Esophagus squamous epithelium (tissue), 5 donors: ENCODE measurements at regions not wholly inside any gene's neighbourhood (a gene's known extent, or its start where the extent isn't known, plus 50 kb on each side); places are given as distances from the start of the nearest gene placed in this dataset.
A peak's percentile ranks its signal among the peaks of the same experiment; 100 is the strongest.

ENCODE experiments used
- DNase-seq: peaks from one replicate; lab custom pipeline; 2025; lab: John Stamatoyannopoulos, UW
- H3K27ac ChIP-seq, 4 donors: fragments of 200-600 bp; sonication (generic); one replicate each; pipeline ENCODE4 v1.5.1; 2016 to 2019; ENCODE audit warnings: mild to moderate bottlenecking in 1 of 4
- H3K27me3 ChIP-seq, 4 donors: fragments of 200-600 bp; sonication (generic); 1 replicate in 3 of 4; 2 replicates in 1 of 4; pipeline versions ENCODE4 v1.5.1 to v1.6.0; 2017 to 2021; ENCODE audit warnings: antibody characterized with exemption in 1 of 4
- H3K36me3 ChIP-seq, 3 donors: fragments of 200-600 bp; sonication (generic); one replicate each; pipeline ENCODE4 v1.5.1; 2016 to 2019
- H3K4me1 ChIP-seq, 3 donors: fragments of 200-600 bp; sonication (generic); one replicate each; pipeline ENCODE4 v1.5.1; 2017 to 2019
- H3K4me3 ChIP-seq, 4 donors: fragments of 200-600 bp; sonication (generic); 1 replicate in 3 of 4; 2 replicates in 1 of 4; pipeline ENCODE4 v1.5.1; 2016 to 2019; ENCODE audit warnings: mild to moderate bottlenecking in 2 of 4, moderate library complexity in 1 of 4
- H3K9me3 ChIP-seq, 3 donors: fragments of 200-600 bp; sonication (generic); one replicate each; pipeline ENCODE4 v1.5.1; 2016 to 2019
- CTCF ChIP-seq, 6 experiments: fragments of 450-650 bp in 4 of 6; fragments of 200-600 bp in 2 of 6; sonication (generic) in 2 of 6; IDR thresholded peaks; one replicate each; pipeline ENCODE4 v1.5.1; 2016 to 2019; ENCODE audit warnings: antibody characterized with exemption in 6 of 6, mild to moderate bottlenecking in 4 of 6, moderate library complexity in 4 of 6
- POLR2A ChIP-seq, 4 donors: fragments of 450-650 bp; IDR thresholded peaks; one replicate each; pipeline ENCODE4 v1.6.1; 2017; ENCODE audit warnings: antibody characterized with exemption in 4 of 4, mild to moderate bottlenecking in 4 of 4, moderate library complexity in 3 of 4
- WGBS, 2 donors: methylation state at CpG; one replicate each; pipeline ENCODE4 v1.1.5; 2018; 5-methylcytosine and 5-hydroxymethylcytosine counted together
- intact Hi-C: fragments of 100-400 bp; cut with DNase I; formaldehyde crosslinking; loops from one replicate; pipeline ENCODE4 v1.15.0; 2022
- donor health status: DM: yes; HTN: yes; CAD: no.

- H3K27ac ChIP-seq: no peak overlapping the region
- peaks cover 0 to 4% (median 0%) of the 10 kb centered on the region in 4 donors for H3K27me3 ChIP-seq
- 50 to 87% methylated on average over 2 of the region's 2 CpGs for WGBS, 2 donors
- no peak overlapping the region for H3K4me3 ChIP-seq
- no peak for DNase-seq
- intact Hi-C loops: no loop called here
- TF ChIP-seq POLR2A (IDR thresholded peaks at IDR 0.05) (no peak), CTCF (IDR thresholded peaks at IDR 0.05) (no peak)
- no peaks in the 10 kb centered on the region for H3K4me1 ChIP-seq
- H3K9me3 ChIP-seq: no peaks in the 10 kb centered on the region
- H3K36me3 ChIP-seq: no peaks in the 10 kb centered on the region
Observed at GRCh38 chr6:8990075-8990474, 554.7 kb upstream of the SLC35B3 start.

- peak; percentile 67 to 96 (median 90) for TF ChIP-seq CTCF (IDR thresholded peaks at IDR 0.05)
- no peak for TF ChIP-seq POLR2A (IDR thresholded peaks at IDR 0.05)
- no peaks in the 10 kb centered on the region for H3K36me3 ChIP-seq
- no peak for DNase-seq
- no peaks in the 10 kb centered on the region for H3K9me3 ChIP-seq
- peaks cover 0 to 4% (median 0%) of the 10 kb centered on the region in 4 donors for H3K27me3 ChIP-seq
- H3K4me3 ChIP-seq: peak overlapping the region; percentile 6 to 46 (median 18)
- peaks cover 0 to 12% (median 0%) of the 10 kb centered on the region in 3 donors for H3K4me1 ChIP-seq
- WGBS, 2 donors: 5% methylated on average over 8 to 9 of the region's 10 CpGs
- intact Hi-C loops: no loop called here
- H3K27ac ChIP-seq: peak overlapping the region in 2 of 4 donors; percentile 9 to 21
Observed at GRCh38 chr6:8983202-8983688, 547.9 kb upstream of the SLC35B3 start.

- no peaks in the 10 kb centered on the region for H3K27me3 ChIP-seq
- peak overlapping the region in 2 of 4 donors; percentile 9 to 21 for H3K27ac ChIP-seq
- H3K36me3 ChIP-seq: no peaks in the 10 kb centered on the region
- WGBS, 2 donors: 19 to 27% methylated on average over 9 of the region's 9 CpGs
- intact Hi-C loops: no loop called here
- no peak for TF ChIP-seq CTCF (IDR thresholded peaks at IDR 0.05)
- TF ChIP-seq POLR2A (IDR thresholded peaks at IDR 0.05): no peak
- H3K9me3 ChIP-seq: no peaks in the 10 kb centered on the region
- H3K4me1 ChIP-seq: peaks cover 0 to 12% (median 0%) of the 10 kb centered on the region in 3 donors
- no peak for DNase-seq
- H3K4me3 ChIP-seq: peak overlapping the region; percentile 6 to 46 (median 18)
Observed at GRCh38 chr6:8982668-8983067, 547.3 kb upstream of the SLC35B3 start.

GRCh38 chr6:8973395-8973794 is 538.0 kb upstream of the SLC35B3 start:
- no peaks in the 10 kb centered on the region for H3K27me3 ChIP-seq
- peaks cover 0 to 15% (median 9%) of the 10 kb centered on the region in 3 donors for H3K9me3 ChIP-seq
- H3K4me1 ChIP-seq: no peaks in the 10 kb centered on the region
- DNase-seq: no peak
- TF ChIP-seq POLR2A (IDR thresholded peaks at IDR 0.05) (no peak), CTCF (IDR thresholded peaks at IDR 0.05) (no peak)
- intact Hi-C loops: no loop called here
- H3K36me3 ChIP-seq: no peaks in the 10 kb centered on the region
- no peak overlapping the region for H3K4me3 ChIP-seq
- no peak overlapping the region for H3K27ac ChIP-seq

- DNase-seq: no peak
- Histone ChIP-seq H3K4me1 (no peaks in the 10 kb centered on the region), H3K36me3 (no peaks in the 10 kb centered on the region), H3K27me3 (no peaks in the 10 kb centered on the region), H3K27ac (no peak overlapping the region), H3K4me3 (no peak overlapping the region), H3K9me3 (peaks cover 0 to 15% (median 9%) of the 10 kb centered on the region in 3 donors)
- TF ChIP-seq CTCF (IDR thresholded peaks at IDR 0.05) (no peak), POLR2A (IDR thresholded peaks at IDR 0.05) (no peak)
- intact Hi-C loops: no loop called here
Observed at GRCh38 chr6:8969747-8970146, 534.4 kb upstream of the SLC35B3 start.
